Prostate gland (tissue), 2 donors: ENCODE measurements at regions not wholly inside any gene's neighbourhood (a gene's known extent, or its start where the extent isn't known, plus 50 kb on each side); places are given as distances from the start of the nearest gene placed in this dataset.

Experiments
- POLR2A ChIP-seq: fragments of 450-650 bp; IDR thresholded peaks from one replicate; pipeline ENCODE4 v1.6.1; 2016; ENCODE audit warnings: antibody characterized with exemption, mild to moderate bottlenecking
- POLR2AphosphoS5 ChIP-seq: sonication (generic); formaldehyde crosslinking; IDR thresholded peaks from one replicate; pipeline ENCODE4 v1.6.1; 2017; ENCODE audit warnings: antibody characterized with exemption
- TF ChIP-seq, protein P1 (sequence below), 4 experiments: fragments of 200-600 bp in 2 of 4; fragments of 450-650 bp in 2 of 4; sonication (generic) in 2 of 4; IDR thresholded peaks; 1 replicate in 3 of 4; 2 replicates in 1 of 4; pipeline ENCODE4 v1.5.1; 2016 to 2019; ENCODE audit warnings: antibody characterized with exemption in 4 of 4, mild to moderate bottlenecking in 2 of 4, moderate library complexity in 2 of 4

DNA sequence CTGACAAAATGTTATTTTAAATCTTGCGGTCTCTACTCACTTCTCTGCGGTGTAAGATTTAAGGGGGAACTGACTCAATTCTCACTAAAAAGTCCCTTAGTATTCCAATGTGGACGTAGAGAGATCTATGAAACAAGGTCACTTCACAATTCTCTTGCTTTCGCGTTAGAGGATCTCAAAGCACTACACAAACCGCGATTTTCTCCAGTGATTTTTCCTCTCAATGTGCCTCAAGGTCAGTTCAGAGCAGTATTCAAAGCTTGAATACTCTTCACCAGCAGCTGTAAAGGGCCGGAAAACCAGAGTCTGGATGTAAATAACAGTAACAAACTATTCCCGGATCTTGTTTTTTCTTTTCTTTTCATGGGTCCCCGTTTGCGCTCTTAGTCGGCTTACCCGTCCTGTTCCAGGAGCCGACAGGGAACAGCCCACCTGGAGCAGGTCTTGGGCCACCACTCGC, 128.2 kb downstream of the TMEM161B start:
- TF ChIP-seq, protein P1, sequence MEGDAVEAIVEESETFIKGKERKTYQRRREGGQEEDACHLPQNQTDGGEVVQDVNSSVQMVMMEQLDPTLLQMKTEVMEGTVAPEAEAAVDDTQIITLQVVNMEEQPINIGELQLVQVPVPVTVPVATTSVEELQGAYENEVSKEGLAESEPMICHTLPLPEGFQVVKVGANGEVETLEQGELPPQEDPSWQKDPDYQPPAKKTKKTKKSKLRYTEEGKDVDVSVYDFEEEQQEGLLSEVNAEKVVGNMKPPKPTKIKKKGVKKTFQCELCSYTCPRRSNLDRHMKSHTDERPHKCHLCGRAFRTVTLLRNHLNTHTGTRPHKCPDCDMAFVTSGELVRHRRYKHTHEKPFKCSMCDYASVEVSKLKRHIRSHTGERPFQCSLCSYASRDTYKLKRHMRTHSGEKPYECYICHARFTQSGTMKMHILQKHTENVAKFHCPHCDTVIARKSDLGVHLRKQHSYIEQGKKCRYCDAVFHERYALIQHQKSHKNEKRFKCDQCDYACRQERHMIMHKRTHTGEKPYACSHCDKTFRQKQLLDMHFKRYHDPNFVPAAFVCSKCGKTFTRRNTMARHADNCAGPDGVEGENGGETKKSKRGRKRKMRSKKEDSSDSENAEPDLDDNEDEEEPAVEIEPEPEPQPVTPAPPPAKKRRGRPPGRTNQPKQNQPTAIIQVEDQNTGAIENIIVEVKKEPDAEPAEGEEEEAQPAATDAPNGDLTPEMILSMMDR (IDR thresholded peaks at IDR 0.05) = no peak
- TF ChIP-seq POLR2AphosphoS5 (no peak), POLR2A (no peak)
